ENCODE measurements at regions not wholly inside any gene's neighbourhood (a gene's known extent, or its start where the extent isn't known, plus 50 kb on each side); places are given as distances from the start of the nearest gene placed in this dataset.

- TF ChIP-seq, protein P1, sequence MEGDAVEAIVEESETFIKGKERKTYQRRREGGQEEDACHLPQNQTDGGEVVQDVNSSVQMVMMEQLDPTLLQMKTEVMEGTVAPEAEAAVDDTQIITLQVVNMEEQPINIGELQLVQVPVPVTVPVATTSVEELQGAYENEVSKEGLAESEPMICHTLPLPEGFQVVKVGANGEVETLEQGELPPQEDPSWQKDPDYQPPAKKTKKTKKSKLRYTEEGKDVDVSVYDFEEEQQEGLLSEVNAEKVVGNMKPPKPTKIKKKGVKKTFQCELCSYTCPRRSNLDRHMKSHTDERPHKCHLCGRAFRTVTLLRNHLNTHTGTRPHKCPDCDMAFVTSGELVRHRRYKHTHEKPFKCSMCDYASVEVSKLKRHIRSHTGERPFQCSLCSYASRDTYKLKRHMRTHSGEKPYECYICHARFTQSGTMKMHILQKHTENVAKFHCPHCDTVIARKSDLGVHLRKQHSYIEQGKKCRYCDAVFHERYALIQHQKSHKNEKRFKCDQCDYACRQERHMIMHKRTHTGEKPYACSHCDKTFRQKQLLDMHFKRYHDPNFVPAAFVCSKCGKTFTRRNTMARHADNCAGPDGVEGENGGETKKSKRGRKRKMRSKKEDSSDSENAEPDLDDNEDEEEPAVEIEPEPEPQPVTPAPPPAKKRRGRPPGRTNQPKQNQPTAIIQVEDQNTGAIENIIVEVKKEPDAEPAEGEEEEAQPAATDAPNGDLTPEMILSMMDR (conservative IDR thresholded peaks at IDR 0.05; ENCODE audit: low read depth, low read length) = no peak
- TF ChIP-seq RCOR1 (IDR thresholded peaks at IDR 0.05; ENCODE audit: insufficient replicate concordance, low read length) (no peak), POLR2A (IDR thresholded peaks at IDR 0.05; ENCODE audit: low read depth, low read length) (no peak), CEBPB (IDR thresholded peaks at IDR 0.05; ENCODE audit: low read depth, low read length) (no peak), MAFK (IDR thresholded peaks at IDR 0.05; ENCODE audit: low read depth, low read length) (no peak), RAD21 (IDR thresholded peaks at IDR 0.05; ENCODE audit: low read length) (no peak), BHLHE40 (IDR thresholded peaks at IDR 0.05; ENCODE audit: low read depth, low read length) (no peak), MAZ (IDR thresholded peaks at IDR 0.05; ENCODE audit: borderline replicate concordance, low read depth, low read length) (no peak)
Observed at GRCh38 chr10:92753865-92754264, 64.1 kb downstream of the HHEX start.

Data from IMR-90 (cell line).